Adipocyte (in vitro differentiated cells): ENCODE measurements at regions not wholly inside any gene's neighbourhood (a gene's known extent, or its start where the extent isn't known, plus 50 kb on each side); places are given as distances from the start of the nearest gene placed in this dataset.

Experiments used
- DNase-seq: peaks from one replicate; pipeline ENCODE4 v3.0.0-alpha.2; 2015; ENCODE audit warnings: low read depth
- H3K27me3 ChIP-seq: replicated peaks from 2 replicates; pipeline ENCODE4 v1.7.0; 2013; ENCODE audit warnings: mild to moderate bottlenecking, low read length, moderate library complexity; ENCODE audit not compliant: control insufficient read depth, insufficient read depth
- H3K36me3 ChIP-seq: 2 replicates; pipeline ENCODE4 v1.7.0; 2013; ENCODE audit warnings: low read length, mild to moderate bottlenecking, moderate library complexity; ENCODE audit not compliant: control insufficient read depth, insufficient read depth, severe bottlenecking
- H3K4me1 ChIP-seq: 2 replicates; pipeline ENCODE4 v1.7.0; 2013; ENCODE audit warnings: mild to moderate bottlenecking, low read length, moderate library complexity; ENCODE audit not compliant: control insufficient read depth, insufficient read depth
- H3K4me3 ChIP-seq: 2 replicates; pipeline ENCODE4 v1.7.0; 2013; ENCODE audit warnings: mild to moderate bottlenecking, low read length, moderate library complexity
- H3K9ac ChIP-seq: 2 replicates; pipeline ENCODE4 v1.7.0; 2013; ENCODE audit warnings: mild to moderate bottlenecking, low read length, moderate library complexity
- H3K9me3 ChIP-seq: 2 replicates; pipeline ENCODE4 v1.7.0; 2013; ENCODE audit warnings: mild to moderate bottlenecking, low read length, moderate library complexity; ENCODE audit not compliant: control insufficient read depth

GRCh38 chr9:11792870-11793269 is 900.3 kb upstream of the TYRP1 start:
- H3K9ac ChIP-seq: no peak overlapping the region
- no peaks in the 10 kb centered on the region for H3K9me3 ChIP-seq
- no peak overlapping the region for H3K4me3 ChIP-seq
- no peaks in the 10 kb centered on the region for H3K27me3 ChIP-seq
- H3K4me1 ChIP-seq: no peaks in the 10 kb centered on the region
- no peak for DNase-seq
- H3K36me3 ChIP-seq: no peaks in the 10 kb centered on the region

DNA sequence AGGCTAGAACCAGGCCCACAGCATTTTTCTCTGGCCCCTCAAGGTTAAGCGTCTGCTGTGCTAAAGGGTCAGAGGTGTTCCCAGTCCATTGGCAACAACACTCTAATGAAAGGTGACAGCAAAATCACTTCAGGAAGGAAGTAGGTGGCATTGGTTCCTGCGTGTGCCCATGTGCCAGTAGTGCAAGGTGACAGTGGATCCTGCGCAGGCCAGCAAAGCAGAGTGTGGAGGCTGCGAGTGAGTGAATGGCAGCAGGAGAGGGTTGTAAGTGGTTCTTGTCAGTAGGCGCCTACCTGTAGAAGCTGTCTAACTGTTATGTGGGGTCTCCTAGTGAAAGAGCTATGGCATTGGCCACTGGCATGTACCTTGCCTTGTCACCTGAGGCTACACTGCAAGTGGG is 898.2 kb upstream of the TYRP1 start:
- Histone ChIP-seq H3K9me3 (no peaks in the 10 kb centered on the region), H3K4me1 (no peaks in the 10 kb centered on the region), H3K36me3 (no peaks in the 10 kb centered on the region), H3K9ac (no peak overlapping the region), H3K27me3 (no peaks in the 10 kb centered on the region), H3K4me3 (no peak overlapping the region)
- DNase-seq: no peak

DNA sequence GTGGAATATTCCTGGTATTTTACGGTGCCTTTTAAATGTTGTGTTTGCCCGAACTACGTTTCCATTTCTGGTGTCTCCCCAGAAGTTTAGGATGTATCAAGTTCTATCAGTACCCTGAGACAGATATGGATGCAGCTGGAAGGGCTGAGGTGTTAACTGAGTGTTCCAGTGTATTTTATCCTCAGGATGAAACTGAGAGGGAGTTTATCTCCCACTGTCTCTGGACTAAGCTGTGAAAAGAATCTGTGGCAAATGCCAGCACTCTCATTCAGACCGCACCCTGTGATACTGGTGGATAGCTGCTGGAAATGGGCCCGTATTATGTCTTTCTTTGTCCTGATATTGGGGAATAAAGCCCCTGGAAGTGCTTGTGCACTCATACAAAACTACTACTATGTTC is 887.2 kb upstream of the TYRP1 start:
- Histone ChIP-seq H3K4me3 (no peak overlapping the region), H3K27me3 (no peaks in the 10 kb centered on the region), H3K4me1 (no peaks in the 10 kb centered on the region), H3K9ac (no peak overlapping the region), H3K9me3 (peaks cover 15% of the 10 kb centered on the region), H3K36me3 (no peaks in the 10 kb centered on the region)
- no peak for DNase-seq

- no peak overlapping the region for H3K4me3 ChIP-seq
- no peaks in the 10 kb centered on the region for H3K36me3 ChIP-seq
- no peaks in the 10 kb centered on the region for H3K4me1 ChIP-seq
- H3K9me3 ChIP-seq: no peaks in the 10 kb centered on the region
- no peak for DNase-seq
- no peaks in the 10 kb centered on the region for H3K27me3 ChIP-seq
- no peak overlapping the region for H3K9ac ChIP-seq
Measured at GRCh38 chr9:11821306-11821975, 871.7 kb upstream of the TYRP1 start.

- H3K27me3 ChIP-seq: no peaks in the 10 kb centered on the region
- DNase-seq: no peak
- H3K9ac ChIP-seq: no peak overlapping the region
- no peak overlapping the region for H3K4me3 ChIP-seq
- H3K36me3 ChIP-seq: no peaks in the 10 kb centered on the region
- H3K4me1 ChIP-seq: no peaks in the 10 kb centered on the region
- H3K9me3 ChIP-seq: no peaks in the 10 kb centered on the region
Measured at GRCh38 chr9:11828201-11828600, 865.0 kb upstream of the TYRP1 start.

- Histone ChIP-seq H3K9ac (no peak overlapping the region), H3K9me3 (peaks cover 6% of the 10 kb centered on the region), H3K4me3 (no peak overlapping the region), H3K4me1 (no peaks in the 10 kb centered on the region), H3K36me3 (no peaks in the 10 kb centered on the region), H3K27me3 (no peaks in the 10 kb centered on the region)
- no peak for DNase-seq
Measured at GRCh38 chr9:11833056-11833455, 860.1 kb upstream of the TYRP1 start.

- H3K9me3 ChIP-seq: no peaks in the 10 kb centered on the region
- no peaks in the 10 kb centered on the region for H3K36me3 ChIP-seq
- no peaks in the 10 kb centered on the region for H3K4me1 ChIP-seq
- no peak overlapping the region for H3K4me3 ChIP-seq
- no peak overlapping the region for H3K9ac ChIP-seq
- H3K27me3 ChIP-seq: no peaks in the 10 kb centered on the region
- no peak for DNase-seq
Measured at GRCh38 chr9:11868795-11869194, 824.4 kb upstream of the TYRP1 start.

- no peaks in the 10 kb centered on the region for H3K27me3 ChIP-seq
- H3K9ac ChIP-seq: no peak overlapping the region
- no peaks in the 10 kb centered on the region for H3K4me1 ChIP-seq
- no peak overlapping the region for H3K4me3 ChIP-seq
- H3K9me3 ChIP-seq: no peaks in the 10 kb centered on the region
- no peaks in the 10 kb centered on the region for H3K36me3 ChIP-seq
- no peak for DNase-seq
Measured at GRCh38 chr9:11871852-11872251, 821.3 kb upstream of the TYRP1 start.

DNA sequence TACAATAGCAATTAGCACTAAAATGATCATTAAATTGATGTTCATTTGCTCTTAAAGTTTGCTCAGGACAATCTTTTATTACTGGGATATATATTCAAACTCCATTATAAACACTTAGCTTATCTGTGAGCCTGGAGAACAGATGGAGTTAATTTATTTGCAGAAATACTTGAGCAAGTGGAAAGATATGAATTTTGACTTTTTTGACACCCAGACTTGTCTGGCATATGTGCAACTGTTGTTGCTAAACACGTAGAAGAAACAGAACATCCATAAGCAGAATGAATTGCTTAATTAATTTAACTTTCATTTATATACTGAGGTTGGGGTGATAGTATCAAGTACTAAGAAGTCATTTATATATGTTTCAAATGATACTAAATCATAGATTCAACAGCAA is 820.7 kb upstream of the TYRP1 start:
- Histone ChIP-seq H3K9ac (no peak overlapping the region), H3K27me3 (no peaks in the 10 kb centered on the region), H3K4me1 (no peaks in the 10 kb centered on the region), H3K4me3 (no peak overlapping the region), H3K9me3 (no peaks in the 10 kb centered on the region), H3K36me3 (no peaks in the 10 kb centered on the region)
- DNase-seq: no peak

- H3K36me3 ChIP-seq: no peaks in the 10 kb centered on the region
- no peak for DNase-seq
- no peaks in the 10 kb centered on the region for H3K27me3 ChIP-seq
- no peak overlapping the region for H3K9ac ChIP-seq
- H3K4me3 ChIP-seq: no peak overlapping the region
- H3K9me3 ChIP-seq: no peaks in the 10 kb centered on the region
- no peaks in the 10 kb centered on the region for H3K4me1 ChIP-seq
Measured at GRCh38 chr9:11874414-11874813, 818.8 kb upstream of the TYRP1 start.

GRCh38 chr9:11892401-11892800 is 800.8 kb upstream of the TYRP1 start:
- Histone ChIP-seq H3K4me3 (peak overlapping the region; percentile 8), H3K9me3 (no peaks in the 10 kb centered on the region), H3K36me3 (no peaks in the 10 kb centered on the region), H3K9ac (no peak overlapping the region), H3K4me1 (peaks cover 10% of the 10 kb centered on the region), H3K27me3 (no peaks in the 10 kb centered on the region)
- no peak for DNase-seq

- peaks cover 10% of the 10 kb centered on the region for H3K4me1 ChIP-seq
- no peak overlapping the region for H3K4me3 ChIP-seq
- no peaks in the 10 kb centered on the region for H3K27me3 ChIP-seq
- no peaks in the 10 kb centered on the region for H3K36me3 ChIP-seq
- no peaks in the 10 kb centered on the region for H3K9me3 ChIP-seq
- peak; percentile 1 for DNase-seq
- H3K9ac ChIP-seq: no peak overlapping the region
Measured at GRCh38 chr9:11893331-11893730, 799.9 kb upstream of the TYRP1 start.
